ENCODE measurements at regions not wholly inside any gene's neighbourhood (a gene's known extent, or its start where the extent isn't known, plus 50 kb on each side); places are given as distances from the start of the nearest gene placed in this dataset.
"Not testable (repeated sequence)": the region's sequence is repeated elsewhere in the genome, so short reads cannot be mapped to it uniquely, and the experiment has no call there.

GRCh38 chr2:88942798-88943197, 251.3 kb downstream of the RPIA start:
- FAIRE-seq, result no peak
- TF ChIP-seq POLR2A (IDR thresholded peaks at IDR 0.05; ENCODE audit: low read depth, low read length), result no peak
- DNase-seq (ENCODE audit: insufficient read length, low spot score), result no peak

DNA sequence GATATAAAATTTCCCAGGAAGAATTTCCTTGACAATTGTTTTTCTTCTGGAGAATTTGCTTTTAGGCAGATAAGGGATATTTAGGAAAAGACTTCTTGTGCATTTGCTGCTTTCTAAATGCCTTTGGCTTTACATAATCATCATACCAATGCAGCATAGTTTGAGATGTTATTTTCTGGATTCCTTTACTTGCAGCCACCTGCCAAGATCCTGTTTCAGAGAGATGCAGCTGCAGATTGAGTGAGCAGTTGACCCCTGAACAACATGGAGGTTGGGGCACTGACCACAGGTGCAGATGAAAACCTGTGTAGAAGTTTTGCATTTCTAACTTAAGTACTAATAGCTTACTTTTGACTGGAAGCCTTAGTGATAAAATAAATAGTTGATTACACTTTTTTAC, 257.9 kb downstream of the RPIA start:
- FAIRE-seq (no peak), DNase-seq (ENCODE audit: insufficient read length, low spot score) (no peak)
- TF ChIP-seq POLR2A (IDR thresholded peaks at IDR 0.05; ENCODE audit: low read depth, low read length), result no peak

GRCh38 chr2:88950010-88950409, 258.5 kb downstream of the RPIA start:
- no peak for FAIRE-seq
- DNase-seq (ENCODE audit: insufficient read length, low spot score), result no peak
- TF ChIP-seq POLR2A (IDR thresholded peaks at IDR 0.05; ENCODE audit: low read depth, low read length), result no peak

- FAIRE-seq (no peak), DNase-seq (ENCODE audit: insufficient read length, low spot score) (no peak)
- no peak for TF ChIP-seq POLR2A (IDR thresholded peaks at IDR 0.05; ENCODE audit: low read depth, low read length)
Measured at GRCh38 chr2:88955607-88956006, 264.1 kb downstream of the RPIA start.

DNA sequence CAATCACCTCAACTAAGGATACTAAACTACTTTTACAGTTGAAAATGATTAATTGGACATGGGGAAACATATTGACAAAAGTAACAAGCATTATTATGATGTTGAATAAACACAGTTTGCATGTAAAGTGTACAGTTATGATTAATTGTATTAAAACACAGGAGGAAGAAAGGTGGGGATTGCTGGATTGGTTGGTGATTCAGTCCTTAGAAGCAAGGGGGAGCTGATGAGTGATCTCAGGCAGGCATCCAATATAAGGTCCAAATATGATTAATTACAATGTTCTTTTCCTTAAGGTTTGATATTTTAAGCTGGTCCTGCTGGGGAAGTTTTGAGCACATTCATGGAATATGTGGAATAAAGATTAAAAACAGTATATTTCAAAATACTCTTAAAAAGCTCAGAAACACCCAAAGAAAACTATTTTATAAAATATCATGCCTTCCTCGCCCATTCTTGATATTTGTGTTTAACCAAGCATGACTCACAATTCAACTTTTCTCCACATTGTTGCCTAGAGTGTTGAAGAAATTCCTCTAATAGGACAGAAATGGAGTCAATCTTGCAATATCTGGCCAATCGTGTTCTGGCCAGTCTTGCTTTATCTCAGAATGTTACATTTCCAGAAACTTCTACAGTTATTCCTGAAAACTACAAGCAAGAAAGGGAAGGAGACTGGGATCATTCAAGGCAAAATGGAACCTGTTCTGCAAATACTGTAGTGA, 268.2 kb downstream of the RPIA start:
- DNase-seq (ENCODE audit: insufficient read length, low spot score), result no peak
- no peak for FAIRE-seq
- TF ChIP-seq POLR2A (IDR thresholded peaks at IDR 0.05; ENCODE audit: low read depth, low read length), result no peak

GRCh38 chr2:88961323-88961722, 269.9 kb downstream of the RPIA start:
- not testable (repeated sequence) for FAIRE-seq; DNase-seq (ENCODE audit: insufficient read length, low spot score)

DNA sequence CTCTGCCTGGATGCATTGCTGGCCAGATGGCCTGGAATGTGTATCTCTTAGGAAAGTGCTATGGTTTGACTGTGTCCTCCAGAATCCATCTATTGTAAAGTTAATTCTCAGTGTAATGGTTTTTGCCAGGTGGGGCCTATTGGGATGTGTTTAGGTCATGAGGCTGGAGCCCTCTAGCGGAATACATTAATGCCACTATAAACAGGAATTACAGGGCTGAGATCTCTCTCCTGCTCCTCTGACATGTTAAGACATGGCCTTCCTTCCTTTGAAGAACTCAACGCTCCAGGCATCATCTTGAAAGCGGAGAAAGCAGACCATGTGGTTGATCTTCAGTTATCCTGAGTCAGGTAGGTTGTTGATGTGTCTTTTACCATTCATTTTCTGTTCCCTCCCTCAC, 276.4 kb downstream of the RPIA start:
- FAIRE-seq, result no peak
- no peak for TF ChIP-seq POLR2A (IDR thresholded peaks at IDR 0.05; ENCODE audit: low read depth, low read length)
- DNase-seq (ENCODE audit: insufficient read length, low spot score), result no peak

- FAIRE-seq; DNase-seq (ENCODE audit: insufficient read length, low spot score): not testable (repeated sequence)
Measured at GRCh38 chr2:88978011-88978410, 286.5 kb downstream of the RPIA start.

DNA sequence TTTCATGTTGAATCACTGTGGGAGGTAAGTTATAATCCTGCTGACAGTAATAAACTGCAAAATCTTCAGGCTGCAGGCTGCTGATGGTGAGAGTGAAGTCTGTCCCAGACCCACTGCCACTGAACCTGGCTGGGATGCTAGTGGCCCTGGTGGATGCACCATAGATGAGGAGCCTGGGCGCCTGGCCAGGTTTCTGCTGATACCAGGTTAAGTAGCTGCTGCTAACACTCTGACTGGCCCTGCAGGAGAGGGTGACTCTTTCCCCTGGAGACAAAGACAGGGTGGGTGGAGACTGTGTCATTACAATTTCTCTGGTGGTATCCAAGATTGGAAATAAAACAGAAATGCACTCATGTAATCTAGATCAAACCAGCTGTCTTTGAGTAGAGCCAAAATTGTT, 287.0 kb downstream of the RPIA start:
- not testable (repeated sequence) for FAIRE-seq; DNase-seq (ENCODE audit: insufficient read length, low spot score)

GRCh38 chr2:88984079-88984478, 292.6 kb downstream of the RPIA start:
- DNase-seq (ENCODE audit: insufficient read length, low spot score); FAIRE-seq: not testable (repeated sequence)

GRCh38 chr2:88986721-88987330, 295.4 kb downstream of the RPIA start:
- not testable (repeated sequence) for DNase-seq (ENCODE audit: insufficient read length, low spot score)

DNA sequence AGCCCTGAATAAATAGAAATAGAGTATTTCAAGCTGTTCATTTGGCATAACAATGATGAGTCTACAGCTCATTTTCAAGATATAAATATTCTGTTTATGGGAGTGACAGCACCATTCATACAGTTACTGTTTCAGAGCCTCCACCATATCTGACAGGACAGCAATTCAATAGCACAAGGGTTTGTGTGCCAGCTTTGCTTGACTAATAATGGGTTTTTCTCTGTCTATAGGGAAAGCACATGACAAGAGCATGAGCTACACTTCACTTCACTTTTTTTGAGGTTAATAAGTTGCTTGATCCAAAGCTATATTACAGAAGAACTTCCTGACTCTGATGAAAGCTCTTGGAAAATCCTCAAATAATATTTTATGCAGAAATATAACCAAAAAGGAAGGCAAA, 297.1 kb downstream of the RPIA start:
- not testable (repeated sequence) for FAIRE-seq; DNase-seq (ENCODE audit: insufficient read length, low spot score)

More at GRCh38 chr2:88986721-88987330, 295.4 kb downstream of the RPIA start:
- FAIRE-seq, result peak; percentile 85

- FAIRE-seq; DNase-seq (ENCODE audit: insufficient read length, low spot score): not testable (repeated sequence)
Measured at GRCh38 chr2:88992819-88993218, 301.3 kb downstream of the RPIA start.

GRCh38 chr2:88994856-88995255, 303.4 kb downstream of the RPIA start:
- not testable (repeated sequence) for FAIRE-seq; DNase-seq (ENCODE audit: insufficient read length, low spot score)

DNA sequence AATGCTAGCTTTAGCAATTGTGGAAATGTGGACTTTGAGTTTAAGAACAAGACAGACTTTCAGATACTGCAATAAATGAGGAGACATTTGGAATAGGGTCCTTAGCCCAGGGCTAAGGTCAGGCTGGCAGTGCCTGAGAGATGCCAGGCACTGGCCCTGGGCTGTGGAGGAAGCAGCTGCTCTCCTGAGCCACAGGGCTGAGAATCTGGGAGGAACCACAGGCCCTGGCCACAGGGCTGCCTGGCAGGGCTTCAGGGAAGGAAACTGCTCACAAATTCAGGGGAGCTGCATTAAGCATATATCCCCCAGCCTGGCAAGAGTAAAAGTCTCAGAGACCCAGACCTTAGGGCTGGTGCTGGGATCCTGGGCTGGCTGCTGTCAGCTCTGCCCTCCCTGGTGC, 305.1 kb downstream of the RPIA start:
- not testable (repeated sequence) for FAIRE-seq; DNase-seq (ENCODE audit: insufficient read length, low spot score)

- FAIRE-seq (no peak), DNase-seq (ENCODE audit: insufficient read length, low spot score) (no peak)
- no peak for TF ChIP-seq POLR2A (IDR thresholded peaks at IDR 0.05; ENCODE audit: low read depth, low read length)
Measured at GRCh38 chr2:88999365-88999764, 307.9 kb downstream of the RPIA start.

Data from H54 (cell line).